NCI-H774 (cell line): ENCODE measurements at regions not wholly inside any gene's neighbourhood (a gene's known extent, or its start where the extent isn't known, plus 50 kb on each side); places are given as distances from the start of the nearest gene placed in this dataset.
"Not testable (repeated sequence)": the region's sequence is repeated elsewhere in the genome, so short reads cannot be mapped to it uniquely, and the experiment has no call there.

ENCODE experiments used
- DNase-seq: peaks from one replicate; lab custom pipeline; 2025; lab: John Stamatoyannopoulos, UW

- DNase-seq = no peak
Measured at GRCh38 chr13:53101883-53102282, 73.3 kb downstream of the OLFM4 start.

GRCh38 chr13:53104136-53104535, 75.5 kb downstream of the OLFM4 start:
- DNase-seq = no peak

DNA sequence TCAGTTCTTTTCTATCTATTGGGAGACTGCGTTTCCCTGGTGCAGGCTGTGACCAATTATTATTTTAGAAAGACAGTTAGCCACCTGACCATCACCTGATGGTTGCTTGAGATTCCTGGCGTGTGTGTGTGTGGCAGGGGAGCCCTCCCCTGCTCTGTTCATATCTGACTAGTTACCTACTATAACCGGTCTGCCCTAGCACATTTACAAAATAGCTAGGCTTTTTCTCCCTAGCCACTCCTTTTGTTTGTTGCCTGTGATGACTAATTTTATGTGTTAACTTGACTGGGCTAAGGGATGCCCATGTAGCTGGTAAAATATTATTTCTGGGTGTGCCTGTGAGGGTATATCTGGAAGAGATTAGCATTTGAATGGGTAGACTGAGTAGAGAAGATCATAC, 76.9 kb downstream of the OLFM4 start:
- DNase-seq = no peak

- DNase-seq = no peak
Measured at GRCh38 chr13:53105890-53106289, 77.3 kb downstream of the OLFM4 start.

- DNase-seq = no peak
Measured at GRCh38 chr13:53110181-53110580, 81.6 kb downstream of the OLFM4 start.

DNA sequence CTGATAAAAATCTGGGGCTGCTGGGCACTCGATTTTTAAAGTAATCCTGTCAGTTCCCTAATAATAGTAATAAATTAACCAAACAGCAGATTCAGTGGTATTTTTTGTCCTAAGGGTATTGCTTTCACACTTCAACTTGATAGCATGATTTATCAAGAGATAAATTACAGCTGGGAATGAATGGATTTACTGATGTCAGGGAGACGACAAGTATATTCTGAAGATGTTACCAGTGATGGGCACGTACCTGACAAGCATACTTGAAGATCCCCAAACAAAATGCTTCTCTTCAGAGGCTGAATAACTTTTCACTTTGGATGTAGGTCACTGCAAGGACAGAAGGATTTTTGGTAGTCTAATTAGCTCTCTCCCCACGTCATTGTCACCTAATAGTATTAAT, 82.0 kb downstream of the OLFM4 start:
- no peak for DNase-seq

DNA sequence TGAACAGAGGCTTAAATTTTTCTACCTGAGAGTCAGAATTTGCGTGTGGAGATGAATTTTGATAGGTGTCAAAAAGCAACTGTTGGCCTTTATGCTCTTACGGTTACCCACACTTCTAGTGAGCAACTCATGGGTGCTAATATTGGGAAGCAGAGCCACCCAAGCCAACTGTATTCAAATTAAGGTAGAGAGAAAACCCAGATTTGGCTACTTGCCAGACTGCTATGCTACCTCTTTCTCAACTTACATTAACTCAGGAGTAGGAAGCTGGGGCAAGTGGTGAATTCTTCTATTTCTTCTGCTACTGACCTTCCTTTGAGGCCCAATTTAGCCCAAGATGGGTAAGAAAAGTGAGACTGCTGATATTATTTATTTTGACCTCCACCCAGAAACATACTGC, 83.9 kb downstream of the OLFM4 start:
- peak; percentile 49 for DNase-seq

GRCh38 chr13:53117048-53117447, 88.4 kb downstream of the OLFM4 start:
- DNase-seq = not testable (repeated sequence)

GRCh38 chr13:53121131-53121773, 92.6 kb downstream of the OLFM4 start:
- no peak for DNase-seq

- no peak for DNase-seq
Measured at GRCh38 chr13:53121919-53122318, 93.3 kb downstream of the OLFM4 start.

DNA sequence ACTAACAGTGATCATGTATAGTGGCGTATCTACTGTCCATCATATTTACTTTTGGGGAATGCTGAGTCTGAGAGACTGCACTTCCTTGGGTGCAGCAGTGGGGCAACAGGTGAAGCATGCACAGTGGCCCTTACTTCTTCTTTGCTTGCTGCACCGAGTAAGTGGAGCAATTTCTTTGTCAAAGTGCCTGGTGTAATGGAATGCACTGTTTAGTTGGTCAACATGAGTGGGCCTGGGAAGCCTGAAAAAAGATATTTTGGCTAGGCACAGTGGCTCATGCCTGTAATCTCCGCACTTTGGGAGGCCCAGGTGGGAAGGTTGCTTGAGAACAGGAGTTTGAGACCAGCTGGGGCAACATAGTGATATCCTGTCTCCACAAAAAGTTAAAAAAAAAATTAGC, 94.9 kb downstream of the OLFM4 start:
- no peak for DNase-seq

- DNase-seq = no peak
Measured at GRCh38 chr13:53124623-53125022, 96.0 kb downstream of the OLFM4 start.

DNA sequence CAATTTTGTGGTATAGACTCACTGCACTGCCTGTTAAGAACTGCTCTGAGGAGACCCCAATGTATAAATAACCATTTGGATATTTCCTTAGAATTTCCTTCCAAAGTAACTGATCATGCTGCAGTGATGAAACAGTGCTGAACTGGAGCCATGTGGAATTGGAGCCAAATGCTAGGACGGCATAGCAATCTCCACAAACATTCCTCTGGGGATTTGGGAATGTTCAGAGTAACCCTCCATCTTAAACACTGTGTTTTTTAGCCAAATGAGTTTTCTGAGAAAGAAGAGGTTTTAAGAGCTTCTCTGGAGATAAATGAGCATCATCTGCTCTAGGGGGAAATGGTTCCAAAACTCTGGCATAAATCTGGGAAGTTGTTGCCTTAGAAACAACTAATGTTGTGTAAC, 98.2 kb downstream of the OLFM4 start:
- DNase-seq = no peak

DNA sequence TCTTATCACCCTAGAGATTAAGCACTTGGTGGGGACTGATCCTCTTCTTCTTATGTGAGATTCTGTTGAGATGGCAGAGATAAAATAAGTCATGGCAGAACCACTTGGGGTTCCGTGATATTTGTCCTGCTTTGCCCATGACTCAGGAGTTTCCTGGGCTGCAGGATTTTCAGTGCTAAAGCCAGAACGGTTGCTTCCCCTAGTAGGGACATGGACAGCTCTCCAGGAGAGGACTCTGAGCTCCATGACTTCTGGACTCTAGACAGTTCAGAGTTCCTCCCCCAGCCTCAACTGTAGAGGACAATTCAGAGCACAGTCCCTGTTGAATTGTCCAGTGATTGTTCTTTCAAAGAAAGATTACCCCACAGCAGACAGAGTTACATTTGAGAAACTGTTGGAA, 98.8 kb downstream of the OLFM4 start:
- DNase-seq = no peak

GRCh38 chr13:53129864-53130393, 101.3 kb downstream of the OLFM4 start:
- DNase-seq = no peak

- DNase-seq = no peak
Measured at GRCh38 chr13:53131361-53131760, 102.7 kb downstream of the OLFM4 start.

DNA sequence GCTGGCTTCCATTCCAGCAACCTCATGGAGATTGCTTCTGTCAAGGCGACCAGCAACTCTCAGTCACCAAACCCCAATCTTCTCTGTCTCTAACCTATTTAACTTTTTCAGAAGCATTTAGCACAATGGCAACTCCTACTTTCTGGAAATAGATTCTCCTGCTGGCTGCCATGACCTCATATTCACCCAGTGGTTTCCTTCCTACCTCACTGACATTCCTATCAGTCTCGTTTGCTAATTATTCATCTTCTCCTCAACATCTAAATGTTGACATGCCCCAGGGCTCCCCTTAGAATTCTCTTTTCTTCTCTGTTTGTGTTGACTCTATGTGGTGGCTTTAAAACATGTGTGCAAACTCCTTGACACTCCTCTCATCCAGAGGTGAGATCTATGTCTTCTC, 106.7 kb downstream of the OLFM4 start:
- no peak for DNase-seq

DNA sequence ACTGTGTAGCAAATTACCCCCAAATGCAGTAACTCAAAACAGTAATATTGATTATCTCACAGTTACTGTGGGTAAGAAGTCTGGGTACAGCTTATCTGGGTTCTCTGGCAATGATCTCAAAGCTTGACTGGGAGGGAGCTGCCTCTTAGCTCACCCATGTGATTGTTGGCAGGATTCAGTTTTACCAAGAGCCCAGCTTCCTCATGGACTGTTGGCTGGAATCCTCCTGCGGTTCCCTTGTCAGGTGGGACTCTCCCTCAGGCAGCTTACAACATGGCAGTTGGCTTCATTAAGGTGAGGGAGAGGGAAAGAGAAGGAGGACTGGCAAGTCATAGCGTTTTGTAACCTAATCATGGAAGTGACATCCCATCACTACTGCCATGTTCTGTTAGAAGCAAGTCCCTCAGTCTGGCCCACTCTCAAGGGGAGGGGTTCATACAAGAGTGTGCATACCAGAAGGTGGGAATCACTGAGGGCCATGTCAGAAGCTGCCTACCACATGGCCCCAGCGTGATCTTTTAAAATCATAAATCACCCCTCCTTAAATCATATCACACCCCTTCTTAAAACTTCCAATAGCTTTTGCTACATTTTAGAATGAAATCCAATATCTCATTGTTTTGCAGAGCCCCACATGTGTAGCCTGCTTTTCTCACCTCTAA, 108.1 kb downstream of the OLFM4 start:
- no peak for DNase-seq

DNA sequence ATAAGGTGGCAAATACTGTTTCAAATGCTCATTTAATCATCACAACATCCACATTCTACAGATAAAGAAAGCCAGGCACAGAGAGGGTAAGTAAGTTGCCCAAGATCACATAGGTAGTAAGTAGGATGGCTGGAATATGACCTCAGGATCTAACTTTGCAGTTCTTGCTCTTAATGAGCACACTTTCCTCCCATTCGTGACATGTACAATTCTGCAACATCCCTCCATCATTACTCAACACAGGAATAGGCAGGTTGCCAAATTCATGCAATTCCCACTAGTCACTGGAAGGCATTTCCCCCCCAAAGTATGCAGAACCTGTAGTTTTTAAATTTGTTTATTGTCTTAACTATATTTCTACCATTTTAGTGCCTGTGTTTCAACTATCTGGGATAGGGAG, 109.2 kb downstream of the OLFM4 start:
- no peak for DNase-seq

DNA sequence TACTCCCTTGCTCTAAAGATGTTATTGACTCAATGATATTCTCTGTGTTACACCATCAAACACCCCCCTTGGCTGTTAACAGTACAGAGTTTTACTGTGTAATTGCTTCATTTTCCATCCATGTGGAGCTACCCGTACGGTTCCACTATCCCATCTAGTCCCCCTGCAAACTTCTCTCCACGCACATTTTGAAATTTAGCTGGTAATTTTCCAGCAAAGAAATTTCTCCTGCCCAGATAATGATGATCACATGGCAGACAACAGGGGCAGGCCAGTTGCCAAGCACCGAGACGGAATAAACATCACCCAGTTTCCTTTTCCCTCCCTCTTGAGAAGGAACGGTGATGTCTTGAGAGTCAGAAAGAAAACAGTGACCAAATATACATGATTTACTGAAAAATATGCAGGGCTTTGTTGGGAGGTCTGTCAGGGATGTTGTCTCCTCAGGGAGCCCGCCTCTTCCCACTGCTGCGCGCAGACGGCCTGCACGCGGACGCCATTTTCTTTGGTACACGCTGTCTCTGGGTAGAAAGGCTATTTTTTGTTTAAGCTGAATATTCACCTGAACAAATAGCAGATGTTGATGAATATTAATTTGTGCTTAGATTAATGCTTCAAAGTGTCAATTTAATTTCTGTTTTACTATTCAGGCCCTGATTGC, 109.9 kb downstream of the OLFM4 start:
- no peak for DNase-seq

DNA sequence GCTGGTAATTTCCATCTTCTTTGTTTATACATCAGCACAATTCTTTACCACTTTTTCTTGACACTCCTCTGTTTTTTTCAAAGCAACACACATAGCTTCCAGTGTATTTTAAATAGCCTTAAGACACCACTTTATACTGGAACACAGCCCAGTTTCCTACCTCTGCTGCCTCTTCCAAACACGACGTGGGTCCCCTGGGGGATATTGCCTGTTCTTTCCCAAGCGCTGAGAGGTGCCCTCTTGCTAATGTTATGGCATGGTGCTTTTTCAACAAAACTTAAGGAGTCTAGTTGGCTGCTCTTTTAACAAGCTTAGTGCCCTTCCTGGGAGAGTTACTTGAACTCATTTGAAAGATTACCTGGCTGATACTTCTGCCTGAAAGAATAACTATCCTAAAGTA, 112.7 kb downstream of the OLFM4 start:
- DNase-seq = no peak

GRCh38 chr13:53142306-53142705, 113.7 kb downstream of the OLFM4 start:
- no peak for DNase-seq

GRCh38 chr13:53143757-53144339, 115.2 kb downstream of the OLFM4 start:
- no peak for DNase-seq
